Small intestine (tissue), 7 donors: ENCODE measurements at regions not wholly inside any gene's neighbourhood (a gene's known extent, or its start where the extent isn't known, plus 50 kb on each side); places are given as distances from the start of the nearest gene placed in this dataset.
A peak's percentile ranks its signal among the peaks of the same experiment; 100 is the strongest.

ENCODE experiments used
- DNase-seq, 2 donors: peaks; one replicate each; pipeline versions ENCODE4 v3.0.0 to v3.0.0-alpha.2; 2013
- FAIRE-seq: peaks from 2 replicates; lab custom pipeline; 2012; peaks lifted over from hg19 to GRCh38; lab: Jason Lieb, UNC
- H3K27ac ChIP-seq, 3 donors: one replicate each; pipeline ENCODE4 v1.5.1; 2013; ENCODE audit warnings: low read length in 2 of 3, mild to moderate bottlenecking in 2 of 3, control low read depth in 1 of 3, inconsistent platforms in 1 of 3, low read depth in 1 of 3, moderate library complexity in 1 of 3
- H3K27me3 ChIP-seq, 3 donors: one replicate each; pipeline ENCODE4 v1.6.1; 2013; ENCODE audit warnings: low read length in 3 of 3, inconsistent platforms in 1 of 3; ENCODE audit not compliant: control insufficient read depth in 3 of 3, insufficient read depth in 3 of 3
- H3K36me3 ChIP-seq, 3 donors: one replicate each; pipeline ENCODE4 v1.6.1; 2013; ENCODE audit warnings: low read length in 3 of 3, inconsistent platforms in 1 of 3, low read depth in 1 of 3, mild to moderate bottlenecking in 1 of 3, moderate library complexity in 1 of 3; ENCODE audit not compliant: control insufficient read depth in 3 of 3, insufficient read depth in 2 of 3
- H3K4me1 ChIP-seq, 3 donors: one replicate each; pipeline ENCODE4 v1.6.1; 2013; ENCODE audit warnings: low read length in 2 of 3, inconsistent platforms in 1 of 3, low read depth in 1 of 3, mild to moderate bottlenecking in 1 of 3, moderate library complexity in 1 of 3; ENCODE audit not compliant: control insufficient read depth in 3 of 3, insufficient read depth in 2 of 3
- H3K4me3 ChIP-seq, 3 donors: one replicate each; pipeline ENCODE4 v1.5.1; 2013; ENCODE audit warnings: low read length in 3 of 3, control low read depth in 1 of 3, inconsistent platforms in 1 of 3, low read depth in 1 of 3, mild to moderate bottlenecking in 1 of 3, moderate library complexity in 1 of 3
- H3K9me3 ChIP-seq, 2 donors: one replicate each; pipeline ENCODE4 v1.6.1; 2013; ENCODE audit warnings: low read depth in 1 of 2, low read length in 1 of 2; ENCODE audit not compliant: control insufficient read depth in 2 of 2, insufficient read depth in 1 of 2
- WGBS, 3 donors: extraction: QIAGEN DNeasy Blood & Tissue Kit; methylation state at CpG; one replicate each; pipeline ENCODE4 v1.1.7; 2013; 5-methylcytosine and 5-hydroxymethylcytosine counted together
- donor health status: healthy with polysubstance abuse.
- donor health status: control.
- donor health status: control.
- donor health status: Bipolar disorder and iron deficiency.
- donor health status: healthy.

- 79 to 81% (median 80%) methylated on average over 2 of the region's 2 CpGs for WGBS, 3 donors
- no peak for FAIRE-seq
- no peak for DNase-seq
- Histone ChIP-seq H3K9me3 (no peaks in the 10 kb centered on the region), H3K27me3 (no peaks in the 10 kb centered on the region), H3K27ac (no peak overlapping the region), H3K36me3 (no peaks in the 10 kb centered on the region), H3K4me1 (no peaks in the 10 kb centered on the region), H3K4me3 (no peak overlapping the region)
Measured at GRCh38 chr9:26335116-26335515, 557.5 kb downstream of the CAAP1 start.

- FAIRE-seq = no peak
- Histone ChIP-seq H3K36me3 (no peaks in the 10 kb centered on the region), H3K27me3 (no peaks in the 10 kb centered on the region), H3K9me3 (no peaks in the 10 kb centered on the region), H3K4me1 (no peaks in the 10 kb centered on the region), H3K4me3 (no peak overlapping the region), H3K27ac (no peak overlapping the region)
- DNase-seq = no peak
- 78 to 90% (median 81%) methylated on average over 4 of the region's 4 CpGs for WGBS, 3 donors
Measured at GRCh38 chr9:26334706-26335105, 557.9 kb downstream of the CAAP1 start.

GRCh38 chr9:26331223-26331622 is 561.4 kb downstream of the CAAP1 start:
- H3K9me3 ChIP-seq = no peaks in the 10 kb centered on the region
- no peaks in the 10 kb centered on the region for H3K27me3 ChIP-seq
- FAIRE-seq (no peak), DNase-seq (no peak)
- H3K27ac ChIP-seq = no peak overlapping the region
- no peaks in the 10 kb centered on the region for H3K36me3 ChIP-seq
- WGBS, 3 donors = 91 to 95% (median 92%) methylated on average over 3 of the region's 3 CpGs
- H3K4me1 ChIP-seq = no peaks in the 10 kb centered on the region
- no peak overlapping the region for H3K4me3 ChIP-seq

DNA sequence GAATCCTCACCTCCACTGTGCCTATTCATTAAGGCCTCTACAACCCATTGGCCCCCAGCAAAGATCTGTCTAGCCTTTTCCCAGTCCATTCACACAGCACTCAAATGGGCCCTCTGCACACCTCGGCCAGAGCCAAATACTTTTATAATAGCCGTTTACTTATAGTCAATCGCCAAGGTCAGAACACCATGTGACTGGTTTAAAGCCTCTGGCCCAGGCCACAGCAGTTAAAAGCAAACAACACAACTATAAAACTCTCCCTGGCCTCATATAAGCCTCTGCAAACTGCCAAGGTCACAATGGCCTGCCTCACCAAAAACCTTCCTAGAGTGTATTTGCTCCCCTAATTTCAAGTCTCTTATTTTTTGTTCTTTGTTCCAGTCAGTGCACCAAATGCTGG is 562.6 kb downstream of the CAAP1 start:
- H3K4me3 ChIP-seq = no peak overlapping the region
- 20 to 55% (median 31%) methylated on average over 3 of the region's 3 CpGs for WGBS, 3 donors
- no peaks in the 10 kb centered on the region for H3K9me3 ChIP-seq
- no peak for DNase-seq
- H3K36me3 ChIP-seq = no peaks in the 10 kb centered on the region
- no peaks in the 10 kb centered on the region for H3K4me1 ChIP-seq
- H3K27me3 ChIP-seq = no peaks in the 10 kb centered on the region
- H3K27ac ChIP-seq = no peak overlapping the region
- FAIRE-seq = no peak

DNA sequence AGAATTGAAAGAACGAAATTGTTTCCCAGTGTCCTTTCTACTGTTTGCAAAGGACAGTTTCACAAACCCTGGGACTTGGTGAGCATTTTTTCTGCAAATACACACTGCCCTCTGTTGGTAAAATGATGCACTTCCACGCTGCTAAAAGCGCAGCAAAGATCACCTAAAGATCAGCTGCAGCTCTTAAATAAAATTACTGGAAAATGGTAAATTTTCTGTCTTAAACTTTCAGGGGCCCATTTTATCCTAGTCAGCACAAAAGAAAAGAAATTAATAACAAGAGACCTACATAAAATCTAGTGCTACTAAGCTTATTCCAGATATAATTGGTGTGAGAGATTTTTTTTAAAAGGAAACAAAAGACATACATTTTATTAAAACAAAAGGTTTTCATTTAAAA is 566.0 kb downstream of the CAAP1 start:
- no peaks in the 10 kb centered on the region for H3K4me1 ChIP-seq
- no peaks in the 10 kb centered on the region for H3K27me3 ChIP-seq
- no peak overlapping the region for H3K27ac ChIP-seq
- FAIRE-seq (no peak), DNase-seq (peak; percentile 23 to 46)
- no peaks in the 10 kb centered on the region for H3K36me3 ChIP-seq
- no peak overlapping the region for H3K4me3 ChIP-seq
- no peaks in the 10 kb centered on the region for H3K9me3 ChIP-seq
- WGBS, 3 donors = 1 to 3% (median 2%) methylated on average over 3 of the region's 3 CpGs

DNA sequence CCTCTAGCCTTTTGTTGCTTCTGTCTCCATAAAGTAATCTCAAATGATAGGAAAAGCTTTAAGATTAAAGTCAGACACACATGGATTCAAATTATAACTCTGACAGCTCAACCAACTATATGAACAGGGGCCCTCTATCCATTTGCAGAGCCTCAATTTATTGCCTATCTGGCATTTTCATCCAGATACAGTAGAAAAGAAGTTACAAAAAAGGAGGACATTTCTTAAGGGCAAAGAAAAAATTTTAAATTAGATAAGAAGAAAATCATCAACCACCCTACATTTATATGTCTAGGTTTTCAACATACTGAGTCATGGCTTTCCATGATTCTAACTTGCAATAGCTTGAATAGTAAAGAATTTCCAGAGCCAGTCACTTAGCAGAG is 567.2 kb downstream of the CAAP1 start:
- Histone ChIP-seq H3K27ac (no peak overlapping the region), H3K4me1 (no peaks in the 10 kb centered on the region), H3K36me3 (no peaks in the 10 kb centered on the region), H3K4me3 (no peak overlapping the region), H3K27me3 (no peaks in the 10 kb centered on the region), H3K9me3 (no peaks in the 10 kb centered on the region)
- DNase-seq (no peak), FAIRE-seq (no peak)

- DNase-seq (peak in 1 of 2 donors; percentile 2), FAIRE-seq (no peak)
- H3K4me3 ChIP-seq = no peak overlapping the region
- H3K27ac ChIP-seq = no peak overlapping the region
- no peaks in the 10 kb centered on the region for H3K4me1 ChIP-seq
- H3K27me3 ChIP-seq = no peaks in the 10 kb centered on the region
- H3K9me3 ChIP-seq = no peaks in the 10 kb centered on the region
- no peaks in the 10 kb centered on the region for H3K36me3 ChIP-seq
- WGBS, 3 donors = 44 to 58% (median 56%) methylated on average over 10 of the region's 10 CpGs
Measured at GRCh38 chr9:26324786-26325443, 567.7 kb downstream of the CAAP1 start.

DNA sequence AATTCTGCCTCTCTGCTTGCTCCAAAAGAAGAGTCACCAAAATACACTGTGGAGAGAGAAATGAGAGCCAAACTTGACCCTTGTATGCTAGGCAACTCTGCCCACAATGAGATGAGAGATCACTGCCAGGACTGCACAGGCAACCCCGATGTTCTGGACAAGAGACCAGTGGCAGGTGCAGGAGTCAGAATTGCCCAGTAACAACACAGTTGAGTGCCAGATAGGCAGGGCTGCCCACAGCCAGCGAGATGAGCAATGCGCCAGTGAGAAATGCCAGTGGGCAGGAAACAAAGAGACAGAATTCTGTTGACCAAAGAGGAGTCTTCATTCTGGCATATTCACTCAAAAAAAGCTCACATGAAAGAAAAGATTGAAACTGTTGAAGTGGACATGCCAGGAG is 570.7 kb downstream of the CAAP1 start:
- no peak overlapping the region for H3K4me3 ChIP-seq
- FAIRE-seq (no peak), DNase-seq (no peak)
- H3K4me1 ChIP-seq = no peaks in the 10 kb centered on the region
- no peaks in the 10 kb centered on the region for H3K36me3 ChIP-seq
- H3K27me3 ChIP-seq = no peaks in the 10 kb centered on the region
- WGBS, 3 donors = 84 to 86% (median 84%) methylated on average over 3 of the region's 3 CpGs
- H3K27ac ChIP-seq = no peak overlapping the region
- no peaks in the 10 kb centered on the region for H3K9me3 ChIP-seq

DNA sequence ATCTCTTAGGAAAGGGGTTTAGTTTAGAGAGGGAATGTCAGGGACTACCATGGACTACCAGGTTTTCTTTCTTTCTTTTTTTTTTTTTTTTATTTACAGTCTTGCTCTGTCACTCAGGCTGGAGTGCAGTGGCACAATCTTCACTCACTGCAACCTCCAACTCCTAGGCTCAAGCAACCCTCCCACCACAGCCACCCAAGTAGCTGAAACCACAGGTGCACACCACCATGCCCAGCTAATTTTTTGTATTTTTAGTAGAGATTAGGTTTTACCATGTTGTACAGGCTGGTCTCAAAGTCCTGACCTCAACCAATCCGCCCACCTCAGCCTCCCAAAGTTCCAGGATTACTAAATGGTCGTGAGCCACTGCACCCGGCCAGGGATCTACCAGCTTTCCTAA is 572.7 kb downstream of the CAAP1 start:
- no peak for DNase-seq
- Histone ChIP-seq H3K27me3 (no peaks in the 10 kb centered on the region), H3K4me3 (no peak overlapping the region), H3K36me3 (no peaks in the 10 kb centered on the region), H3K9me3 (no peaks in the 10 kb centered on the region), H3K4me1 (no peaks in the 10 kb centered on the region), H3K27ac (no peak overlapping the region)
- FAIRE-seq = no peak
- 64 to 84% (median 65%) methylated on average over 3 of the region's 3 CpGs for WGBS, 3 donors
